ENCODE measurements at regions not wholly inside any gene's neighbourhood (a gene's known extent, or its start where the extent isn't known, plus 50 kb on each side); places are given as distances from the start of the nearest gene placed in this dataset.

DNA sequence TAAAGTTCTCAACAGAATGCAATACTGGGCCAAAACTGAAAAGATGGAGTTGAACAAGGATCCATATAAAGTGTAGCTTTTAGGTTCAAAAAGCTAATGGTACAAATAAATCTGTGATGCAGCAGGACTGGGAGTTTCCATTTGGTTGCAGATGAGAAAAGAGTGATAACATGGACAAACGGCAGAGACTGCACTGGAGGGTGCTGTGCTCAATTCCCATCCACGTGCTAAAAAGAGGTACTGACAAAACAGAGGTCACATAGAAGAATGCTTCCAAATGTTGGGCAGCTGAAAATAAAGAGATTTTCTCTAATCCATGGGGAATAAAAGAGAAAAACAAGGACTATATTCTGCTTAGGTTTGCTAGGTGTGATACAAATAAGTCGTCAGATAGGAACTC, 461.6 kb downstream of the LIG4 start:
- TF ChIP-seq CTCF (conservative IDR thresholded peaks at IDR 0.05 in 1 of 2, IDR thresholded peaks at IDR 0.05 in 1 of 2; ENCODE audit: extremely low read depth in 1 of 2, insufficient read depth in 1 of 2, low read depth in 1 of 2, low read length in 2 of 2) (no peak), EZH2 (IDR thresholded peaks at IDR 0.05; ENCODE audit: borderline replicate concordance, low read length) (no peak)
